Esophagus squamous epithelium (tissue), 4 donors: ENCODE measurements at regions not wholly inside any gene's neighbourhood (a gene's known extent, or its start where the extent isn't known, plus 50 kb on each side); places are given as distances from the start of the nearest gene placed in this dataset.

Experiments
- CTCF ChIP-seq, 6 experiments: fragments of 450-650 bp in 4 of 6; fragments of 200-600 bp in 2 of 6; sonication (generic) in 2 of 6; IDR thresholded peaks; one replicate each; pipeline ENCODE4 v1.5.1; 2016 to 2019; ENCODE audit warnings: antibody characterized with exemption in 6 of 6, mild to moderate bottlenecking in 4 of 6, moderate library complexity in 4 of 6
- POLR2A ChIP-seq, 4 donors: fragments of 450-650 bp; IDR thresholded peaks; one replicate each; pipeline ENCODE4 v1.6.1; 2017; ENCODE audit warnings: antibody characterized with exemption in 4 of 4, mild to moderate bottlenecking in 4 of 4, moderate library complexity in 3 of 4

GRCh38 chr14:101008631-101009336 is 105.3 kb upstream of the RTL1 start:
- TF ChIP-seq CTCF (IDR thresholded peaks at IDR 0.05) (no peak), POLR2A (IDR thresholded peaks at IDR 0.05) (no peak)
